ENCODE measurements at regions not wholly inside any gene's neighbourhood (a gene's known extent, or its start where the extent isn't known, plus 50 kb on each side); places are given as distances from the start of the nearest gene placed in this dataset.

DNA sequence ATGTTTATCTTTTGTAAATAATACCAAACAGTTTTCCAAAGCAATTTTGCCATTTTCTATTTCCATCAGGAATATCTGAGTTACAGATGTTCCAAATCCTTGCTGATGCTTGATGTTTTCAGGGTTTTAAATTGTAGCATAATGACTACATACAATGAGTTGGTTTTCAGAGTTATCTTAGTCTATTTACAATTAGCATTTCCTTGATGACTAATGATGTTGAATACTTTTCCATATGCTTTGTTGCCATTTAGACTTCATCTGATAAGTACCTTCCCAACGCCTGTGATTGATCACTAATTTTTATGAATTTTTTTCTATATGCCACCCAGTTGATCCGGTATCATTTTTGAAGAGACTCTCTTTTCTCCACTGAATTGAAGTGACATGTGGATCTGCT is 102.3 kb downstream of the SLC25A46 start:
- TF ChIP-seq POLR2A (IDR thresholded peaks at IDR 0.05; ENCODE audit: low read length) (no peak), GATA1 (IDR thresholded peaks at IDR 0.05; ENCODE audit: low read depth, low read length) (no peak)

Measured in erythroblast (primary cell).